HG03432 (cell line): ENCODE measurements at regions not wholly inside any gene's neighbourhood (a gene's known extent, or its start where the extent isn't known, plus 50 kb on each side); places are given as distances from the start of the nearest gene placed in this dataset.
"Not testable (repeated sequence)": the region's sequence is repeated elsewhere in the genome, so short reads cannot be mapped to it uniquely, and the experiment has no call there.

Experiments
- ATAC-seq: cut with Tn5 transposase; IDR thresholded peaks from one replicate; pipeline ENCODE4 v1.9.1; 2021; ENCODE audit warnings: mild to moderate bottlenecking, moderate library complexity; ENCODE audit not compliant: unreplicated experiment

GRCh38 chr4:120316416-120316815 lies 249.8 kb upstream of the MAD2L1 start:
- ATAC-seq: no peak

GRCh38 chr4:120314969-120315368 lies 248.3 kb upstream of the MAD2L1 start:
- no peak for ATAC-seq

- no peak for ATAC-seq
Observed at GRCh38 chr4:120304801-120305200, 238.2 kb upstream of the MAD2L1 start.

GRCh38 chr4:120299631-120300030 lies 233.0 kb upstream of the MAD2L1 start:
- ATAC-seq: no peak

- no peak for ATAC-seq
Observed at GRCh38 chr4:120293341-120293740, 226.7 kb upstream of the MAD2L1 start.

GRCh38 chr4:120291541-120291940 lies 224.9 kb upstream of the MAD2L1 start:
- ATAC-seq: no peak

- ATAC-seq: no peak
Observed at GRCh38 chr4:120290553-120290952, 223.9 kb upstream of the MAD2L1 start.

GRCh38 chr4:120286813-120287212 lies 220.2 kb upstream of the MAD2L1 start:
- no peak for ATAC-seq

- ATAC-seq: no peak
Observed at GRCh38 chr4:120281581-120281980, 214.9 kb upstream of the MAD2L1 start.

GRCh38 chr4:120277391-120277790 lies 210.7 kb upstream of the MAD2L1 start:
- no peak for ATAC-seq

- no peak for ATAC-seq
Observed at GRCh38 chr4:120266602-120267001, 200.0 kb upstream of the MAD2L1 start.

- no peak for ATAC-seq
Observed at GRCh38 chr4:120263618-120264017, 197.0 kb upstream of the MAD2L1 start.

- no peak for ATAC-seq
Observed at GRCh38 chr4:120261117-120261516, 194.5 kb upstream of the MAD2L1 start.

GRCh38 chr4:120256112-120256775 lies 189.6 kb upstream of the MAD2L1 start:
- ATAC-seq: not testable (repeated sequence)

- no peak for ATAC-seq
Observed at GRCh38 chr4:120238277-120238973, 171.8 kb upstream of the MAD2L1 start.

GRCh38 chr4:120236873-120237272 lies 170.2 kb upstream of the MAD2L1 start:
- ATAC-seq: no peak

- ATAC-seq: no peak
Observed at GRCh38 chr4:120232050-120232449, 165.4 kb upstream of the MAD2L1 start.

- ATAC-seq: no peak
Observed at GRCh38 chr4:120228086-120228485, 161.4 kb upstream of the MAD2L1 start.

- no peak for ATAC-seq
Observed at GRCh38 chr4:120227554-120227953, 160.9 kb upstream of the MAD2L1 start.

- no peak for ATAC-seq
Observed at GRCh38 chr4:120225527-120225926, 158.9 kb upstream of the MAD2L1 start.

- ATAC-seq: no peak
Observed at GRCh38 chr4:120218981-120219380, 152.3 kb upstream of the MAD2L1 start.

GRCh38 chr4:120215350-120215749 lies 148.7 kb upstream of the MAD2L1 start:
- ATAC-seq: no peak
